ENCODE measurements at regions not wholly inside any gene's neighbourhood (a gene's known extent, or its start where the extent isn't known, plus 50 kb on each side); places are given as distances from the start of the nearest gene placed in this dataset.
"Not testable (repeated sequence)": the region's sequence is repeated elsewhere in the genome, so short reads cannot be mapped to it uniquely, and the experiment has no call there.

GRCh38 chr1:221583465-221583864 lies 158.4 kb downstream of the DUSP10 start:
- DNase-seq (ENCODE audit: low spot score): no peak

GRCh38 chr1:221587013-221587412 lies 154.9 kb downstream of the DUSP10 start:
- DNase-seq (ENCODE audit: low spot score): not testable (repeated sequence)

- DNase-seq (ENCODE audit: low spot score): not testable (repeated sequence)
These were observed 150.6 kb downstream of the DUSP10 start for GRCh38 chr1:221591250-221591649.

GRCh38 chr1:221594576-221594975 lies 147.3 kb downstream of the DUSP10 start:
- no peak for DNase-seq (ENCODE audit: low spot score)

GRCh38 chr1:221598122-221598521 lies 143.8 kb downstream of the DUSP10 start:
- DNase-seq (ENCODE audit: low spot score): no peak

GRCh38 chr1:221601166-221601565 lies 140.7 kb downstream of the DUSP10 start:
- DNase-seq (ENCODE audit: low spot score): no peak

- peak; percentile 13 for DNase-seq (ENCODE audit: low spot score)
These were observed 139.1 kb downstream of the DUSP10 start for GRCh38 chr1:221602830-221603229.

- not testable (repeated sequence) for DNase-seq (ENCODE audit: low spot score)
These were observed 137.5 kb downstream of the DUSP10 start for GRCh38 chr1:221604390-221604789.

- DNase-seq (ENCODE audit: low spot score): no peak
These were observed 136.9 kb downstream of the DUSP10 start for GRCh38 chr1:221604948-221605347.

GRCh38 chr1:221605569-221605968 lies 136.3 kb downstream of the DUSP10 start:
- DNase-seq (ENCODE audit: low spot score): no peak

- DNase-seq (ENCODE audit: low spot score): no peak
These were observed 135.6 kb downstream of the DUSP10 start for GRCh38 chr1:221606256-221606655.

GRCh38 chr1:221608835-221609320 lies 133.0 kb downstream of the DUSP10 start:
- no peak for DNase-seq (ENCODE audit: low spot score)

- DNase-seq (ENCODE audit: low spot score): no peak
These were observed 130.2 kb downstream of the DUSP10 start for GRCh38 chr1:221611656-221612046.

- peak; percentile 81 for DNase-seq (ENCODE audit: low spot score)
These were observed 129.7 kb downstream of the DUSP10 start for GRCh38 chr1:221612047-221612777.

- no peak for DNase-seq (ENCODE audit: low spot score)
These were observed 121.2 kb downstream of the DUSP10 start for GRCh38 chr1:221620437-221621384.

GRCh38 chr1:221621683-221622082 lies 120.2 kb downstream of the DUSP10 start:
- DNase-seq (ENCODE audit: low spot score): no peak

GRCh38 chr1:221622389-221622788 lies 119.5 kb downstream of the DUSP10 start:
- no peak for DNase-seq (ENCODE audit: low spot score)

- no peak for DNase-seq (ENCODE audit: low spot score)
These were observed 116.9 kb downstream of the DUSP10 start for GRCh38 chr1:221625026-221625425.

GRCh38 chr1:221626041-221626440 lies 115.8 kb downstream of the DUSP10 start:
- DNase-seq (ENCODE audit: low spot score): no peak

GRCh38 chr1:221630236-221630635 lies 111.7 kb downstream of the DUSP10 start:
- no peak for DNase-seq (ENCODE audit: low spot score)

- DNase-seq (ENCODE audit: low spot score): no peak
These were observed 110.3 kb downstream of the DUSP10 start for GRCh38 chr1:221631556-221631955.

- DNase-seq (ENCODE audit: low spot score): no peak
These were observed 109.8 kb downstream of the DUSP10 start for GRCh38 chr1:221632072-221632471.

- DNase-seq (ENCODE audit: low spot score): no peak
These were observed 108.0 kb downstream of the DUSP10 start for GRCh38 chr1:221633841-221634409.

All from GM03348 (cell line).